Mammary epithelial cell (primary cell): ENCODE measurements at regions not wholly inside any gene's neighbourhood (a gene's known extent, or its start where the extent isn't known, plus 50 kb on each side); places are given as distances from the start of the nearest gene placed in this dataset.

Source experiments
- CTCF ChIP-seq, 2 donors: IDR thresholded peaks in 1 of 2; conservative IDR thresholded peaks in 1 of 2; 2 replicates each; pipeline ENCODE4 v1.5.1; 2011 to 2012; ENCODE audit warnings: inconsistent platforms in 2 of 2, low read length in 2 of 2, mild to moderate bottlenecking in 2 of 2, control low read depth in 1 of 2, low read depth in 1 of 2; ENCODE audit not compliant: insufficient read depth in 1 of 2; ENCODE audit errors: extremely low read depth in 1 of 2
- EZH2 ChIP-seq: IDR thresholded peaks from 2 replicates; pipeline ENCODE4 v1.6.1; 2012; ENCODE audit warnings: low read length, inconsistent platforms, borderline replicate concordance

DNA sequence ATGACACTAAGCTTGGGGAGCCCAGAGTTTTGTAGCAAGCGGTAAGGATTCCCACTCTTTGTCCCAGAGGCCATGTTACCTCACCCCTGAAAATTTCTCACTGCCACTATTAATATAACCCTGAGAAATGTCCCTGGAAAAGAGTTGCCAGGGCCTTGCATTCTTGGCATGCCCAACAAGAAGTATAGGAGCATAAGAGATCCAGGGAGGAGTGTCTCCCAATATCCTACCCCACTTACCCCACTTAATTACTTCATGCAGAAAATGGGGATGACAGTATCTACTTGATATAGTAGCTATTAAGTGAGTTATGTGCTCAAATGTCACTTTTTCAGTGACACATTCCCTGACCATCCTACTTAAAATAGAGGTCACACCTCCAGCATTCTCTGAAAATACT is 120.5 kb upstream of the C1GALT1C1 start:
- TF ChIP-seq CTCF (conservative IDR thresholded peaks at IDR 0.05 in 1 of 2, IDR thresholded peaks at IDR 0.05 in 1 of 2; ENCODE audit: extremely low read depth in 1 of 2, insufficient read depth in 1 of 2, low read depth in 1 of 2, low read length in 2 of 2) (no peak), EZH2 (no peak)
